ENCODE measurements at regions not wholly inside any gene's neighbourhood (a gene's known extent, or its start where the extent isn't known, plus 50 kb on each side); places are given as distances from the start of the nearest gene placed in this dataset.

DNA sequence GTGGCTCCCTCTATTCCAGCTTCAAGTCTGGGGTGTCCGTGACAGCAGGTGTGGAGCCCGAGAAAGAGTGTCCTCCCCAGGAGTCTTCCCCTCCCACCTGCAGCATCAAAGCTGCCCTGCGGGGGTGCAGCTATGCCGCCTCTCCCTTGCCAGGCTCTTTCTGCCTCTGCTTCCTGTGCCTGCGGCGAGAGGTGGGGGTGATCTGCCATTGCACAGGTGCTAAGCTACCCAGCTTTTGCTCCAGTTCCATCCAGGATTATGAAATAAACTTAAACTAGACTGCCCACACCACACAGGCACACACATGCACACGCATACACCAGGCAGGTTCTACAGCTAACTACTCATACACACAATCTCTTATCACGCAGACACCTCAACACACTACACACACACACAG lies 104.7 kb upstream of the CLDN10 start:
- no peak for DNase-seq (ENCODE audit: low spot score)

DNA sequence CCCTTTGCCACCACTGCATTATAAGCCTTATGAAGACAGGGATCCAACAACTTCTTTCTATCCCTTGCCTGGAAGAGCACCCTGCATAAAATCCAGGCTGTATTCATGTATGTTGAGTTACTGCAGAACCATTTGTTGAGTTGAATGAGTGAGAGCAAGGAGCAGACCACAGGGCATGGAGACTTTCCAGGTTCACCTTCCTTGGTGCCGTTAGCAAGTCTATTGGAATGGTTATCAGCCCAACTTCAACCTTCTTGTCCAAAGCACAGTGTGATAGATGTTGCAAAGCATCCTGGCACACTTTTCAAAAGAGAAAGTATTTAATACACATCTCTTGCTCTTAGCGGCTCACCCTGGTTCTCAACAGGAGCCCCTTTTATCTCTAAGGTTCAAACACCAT lies 100.9 kb upstream of the CLDN10 start:
- DNase-seq (ENCODE audit: low spot score): no peak

DNA sequence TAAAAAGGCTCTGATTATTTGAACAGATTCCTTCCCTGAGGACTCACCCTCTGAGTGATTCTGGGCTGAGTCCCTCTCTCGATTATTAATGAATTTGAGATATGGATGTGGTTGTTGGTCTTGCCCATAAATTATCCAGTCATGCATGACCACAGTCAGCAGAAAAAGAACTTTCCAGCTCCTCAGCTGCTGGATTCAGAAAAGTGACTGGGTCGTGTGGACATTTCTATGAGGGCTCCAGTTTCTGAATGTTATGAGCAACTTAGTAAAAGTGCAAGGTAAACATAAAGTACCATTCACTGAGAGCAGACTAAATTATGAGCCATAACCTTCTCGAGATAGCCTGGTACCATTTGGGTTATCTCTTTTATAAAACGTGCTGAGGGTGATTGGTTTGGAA lies 100.1 kb upstream of the CLDN10 start:
- DNase-seq (ENCODE audit: low spot score): no peak

DNA sequence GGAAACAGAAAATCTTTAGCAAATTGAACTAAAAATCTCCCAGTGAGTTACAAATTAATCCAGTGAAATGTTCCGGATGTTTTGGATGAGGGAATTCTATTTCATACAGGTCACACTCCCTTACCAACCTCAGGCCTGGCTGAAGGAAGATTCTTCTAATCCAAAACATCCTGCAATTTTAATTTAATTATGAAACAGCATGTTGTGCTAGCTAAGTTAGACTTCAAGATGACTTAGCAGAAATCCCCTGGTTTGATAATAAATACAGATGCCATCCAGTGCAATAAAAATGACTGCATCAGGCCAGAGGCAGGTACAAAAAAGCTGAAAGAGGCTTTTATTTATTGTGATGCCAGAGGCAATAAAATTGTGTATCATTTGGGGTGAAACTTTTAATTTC lies 96.7 kb upstream of the CLDN10 start:
- no peak for DNase-seq (ENCODE audit: low spot score)

DNA sequence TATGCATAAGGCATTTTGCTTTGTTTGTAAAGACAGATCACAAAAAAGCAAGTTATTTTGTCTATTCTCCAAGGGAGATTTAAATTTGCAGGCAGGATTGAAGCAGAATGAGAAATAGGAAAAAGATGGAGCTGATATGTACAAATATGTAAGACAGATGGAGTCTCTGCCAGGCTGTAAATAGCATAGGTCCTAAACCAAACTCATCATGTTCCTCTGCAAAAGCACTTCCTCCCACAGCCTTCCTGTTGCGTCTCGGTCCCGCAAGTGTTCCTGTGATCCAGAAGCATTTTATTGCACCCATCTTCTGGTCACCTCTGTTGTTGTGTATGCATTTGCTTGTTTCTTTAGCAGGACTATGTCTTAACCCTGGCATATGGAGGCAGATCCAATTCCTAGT lies 95.7 kb upstream of the CLDN10 start:
- DNase-seq (ENCODE audit: low spot score): no peak

DNA sequence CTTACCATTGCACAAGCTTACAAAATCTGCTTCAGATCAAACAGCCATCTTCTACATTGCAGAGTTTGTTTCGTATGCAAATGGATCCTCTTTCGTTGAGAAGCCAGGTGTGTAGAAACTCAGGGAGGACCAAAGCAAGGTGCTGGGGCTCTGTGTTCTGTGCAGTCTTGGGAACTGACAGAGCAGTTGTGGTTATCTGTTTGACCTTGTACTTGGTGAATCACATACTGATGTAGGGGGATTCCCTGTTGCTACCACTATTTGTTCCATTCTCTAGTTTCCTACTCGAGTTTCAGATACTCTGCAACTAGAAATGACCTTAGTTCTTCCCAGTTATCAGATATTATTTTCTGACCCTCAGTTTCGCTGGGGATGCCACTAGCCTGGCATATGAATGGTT lies 95.2 kb upstream of the CLDN10 start:
- no peak for DNase-seq (ENCODE audit: low spot score)

DNA sequence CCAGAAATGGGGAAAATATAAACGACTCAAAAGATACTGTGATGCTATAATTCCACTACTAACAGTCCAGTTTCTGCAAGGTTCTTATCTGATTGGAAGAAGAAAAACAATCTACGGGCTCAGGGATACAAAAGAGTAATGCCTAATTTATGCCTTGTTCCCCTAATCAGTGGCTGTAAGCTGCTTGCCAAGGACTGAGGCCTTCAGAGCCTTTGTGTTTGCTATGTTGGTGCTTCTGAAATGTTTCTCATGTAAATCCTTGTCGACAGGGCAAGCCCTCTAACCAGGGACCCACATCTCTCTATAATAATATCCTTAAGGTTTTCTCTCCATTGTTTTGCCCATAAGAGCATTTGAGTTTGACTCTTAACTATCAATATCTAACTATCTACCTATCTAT lies 89.7 kb upstream of the CLDN10 start:
- DNase-seq (ENCODE audit: low spot score): no peak

DNA sequence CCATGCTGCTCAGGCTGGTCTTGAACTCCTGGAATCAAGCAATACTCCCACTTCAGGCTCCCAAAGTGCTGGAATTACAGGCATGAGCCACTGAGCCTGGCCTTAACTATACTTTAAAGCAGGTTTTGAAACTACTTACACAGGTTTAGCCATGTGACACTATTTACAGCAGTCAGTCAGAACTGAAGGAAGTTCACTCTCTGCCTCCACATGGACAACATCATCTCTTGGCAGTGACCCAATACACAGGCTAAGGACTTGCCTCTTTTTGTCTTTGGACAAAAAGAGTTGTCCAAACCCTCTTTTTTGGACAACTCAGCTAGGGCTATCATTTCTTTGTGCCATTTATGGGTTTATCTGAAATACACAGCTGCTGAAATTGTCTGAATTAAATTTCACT lies 89.0 kb upstream of the CLDN10 start:
- DNase-seq (ENCODE audit: low spot score): no peak

DNA sequence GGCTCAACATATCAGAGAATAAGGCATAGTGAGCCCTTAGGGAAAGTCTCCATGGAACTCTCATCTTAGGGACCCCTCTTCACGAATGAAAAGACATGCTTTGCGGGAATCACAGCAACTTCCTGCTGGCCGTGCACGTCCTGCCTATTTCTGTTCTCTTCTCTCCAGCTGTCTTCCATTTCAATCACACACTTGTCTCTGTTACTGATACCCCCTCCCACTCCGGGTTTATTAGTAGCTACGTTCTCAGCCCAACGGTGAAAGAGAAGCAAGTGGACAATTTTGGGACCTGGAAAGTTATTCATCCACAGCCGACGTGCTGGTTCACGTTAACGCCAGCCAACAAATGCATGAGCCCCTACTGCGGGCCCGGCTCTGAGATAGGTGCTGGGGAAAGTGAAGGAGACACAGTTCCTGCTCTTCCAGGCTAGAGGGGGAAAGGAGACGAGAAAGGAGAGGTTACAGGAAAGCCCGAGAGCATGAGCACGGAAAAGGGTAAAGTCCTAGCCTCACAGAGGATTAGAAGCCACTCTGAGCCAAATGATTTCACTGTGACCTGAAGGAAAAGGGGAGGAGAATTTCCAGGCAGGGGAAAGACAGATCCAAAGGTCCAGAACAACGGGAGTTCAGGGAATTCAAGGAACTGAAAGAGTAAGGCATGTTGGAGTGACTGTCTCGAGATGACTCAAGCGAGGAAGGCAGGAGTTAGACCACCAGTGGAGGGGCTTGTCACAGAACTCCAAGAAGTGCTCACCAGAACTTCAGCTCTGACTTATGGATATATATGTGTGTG lies 81.8 kb upstream of the CLDN10 start:
- no peak for DNase-seq (ENCODE audit: low spot score)

DNA sequence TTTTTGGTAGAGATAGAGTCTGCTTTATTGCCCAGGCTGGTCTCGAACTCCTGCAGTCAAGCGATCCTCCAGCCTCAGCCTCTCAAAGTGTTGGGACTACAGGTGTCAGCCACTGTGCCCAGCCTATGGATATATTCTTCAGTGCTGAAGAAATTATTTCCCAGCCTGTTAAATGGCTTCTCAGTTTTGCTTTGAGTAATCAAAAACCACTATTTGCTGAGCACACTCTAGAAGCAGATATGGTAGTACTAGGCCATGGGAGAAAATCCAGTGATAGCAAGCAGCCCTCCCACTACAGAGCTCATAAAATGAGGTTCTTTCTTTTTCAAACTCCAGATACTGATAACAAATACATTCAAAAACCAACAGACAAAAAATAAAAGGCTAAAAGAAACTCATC lies 80.6 kb upstream of the CLDN10 start:
- no peak for DNase-seq (ENCODE audit: low spot score)

DNA sequence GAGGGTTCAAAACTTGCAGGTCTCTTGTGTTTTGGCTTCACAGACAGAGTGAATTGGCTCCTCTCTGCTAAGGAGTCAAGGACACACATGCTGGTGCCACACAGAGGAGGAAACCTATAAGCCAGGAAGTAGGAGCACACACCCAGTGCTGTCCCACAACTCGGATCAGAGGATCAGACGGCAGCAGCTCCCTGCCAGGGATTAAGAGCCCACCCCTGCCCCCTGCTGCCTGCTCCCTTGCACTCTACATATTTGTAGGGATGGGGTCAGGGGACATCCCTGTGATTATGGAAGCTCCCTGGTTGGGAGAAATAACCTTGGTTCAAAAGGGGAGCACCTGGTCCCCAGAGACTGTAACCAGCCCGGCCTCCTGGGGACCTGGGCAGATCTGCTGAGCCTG lies 77.5 kb upstream of the CLDN10 start:
- no peak for DNase-seq (ENCODE audit: low spot score)

DNA sequence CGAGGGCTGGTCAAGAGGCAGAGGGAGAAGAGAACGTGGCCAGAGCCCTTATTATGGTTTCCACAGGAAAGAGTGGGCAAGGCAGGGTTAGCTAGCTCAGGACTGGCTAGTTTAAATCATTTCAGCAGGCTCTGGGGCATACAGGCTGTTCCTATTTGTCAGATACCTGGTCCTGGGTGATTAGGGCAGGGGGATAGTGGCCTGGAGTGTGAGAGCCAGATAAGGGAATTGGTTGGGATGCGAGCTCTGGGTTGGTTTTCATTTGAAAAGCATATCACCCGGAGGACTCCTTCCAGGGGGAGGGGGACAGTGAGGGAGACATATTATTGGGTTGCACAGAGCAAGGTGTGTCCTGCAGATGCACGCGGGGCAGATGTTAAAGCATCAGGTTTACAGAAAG lies 75.3 kb upstream of the CLDN10 start:
- no peak for DNase-seq (ENCODE audit: low spot score)

DNA sequence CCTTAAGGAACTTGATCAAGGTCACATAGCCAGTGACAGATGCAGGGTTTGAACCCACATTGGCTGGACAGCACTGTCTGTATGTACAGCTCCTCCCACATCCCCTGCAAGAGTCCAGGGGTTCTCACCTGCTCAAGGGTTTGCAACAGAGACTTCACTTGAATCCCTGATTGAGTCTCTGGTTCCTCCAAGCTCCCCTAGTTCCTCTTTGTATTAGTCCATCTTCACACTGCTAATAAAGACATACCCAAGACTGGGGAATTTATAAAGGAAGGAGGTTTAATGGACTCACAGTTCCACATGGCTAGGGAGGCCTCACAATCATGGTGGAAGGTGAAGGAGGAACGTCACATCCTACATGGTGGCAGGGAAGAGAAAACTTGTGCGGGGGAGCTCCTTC lies 72.8 kb upstream of the CLDN10 start:
- DNase-seq (ENCODE audit: low spot score): no peak

DNA sequence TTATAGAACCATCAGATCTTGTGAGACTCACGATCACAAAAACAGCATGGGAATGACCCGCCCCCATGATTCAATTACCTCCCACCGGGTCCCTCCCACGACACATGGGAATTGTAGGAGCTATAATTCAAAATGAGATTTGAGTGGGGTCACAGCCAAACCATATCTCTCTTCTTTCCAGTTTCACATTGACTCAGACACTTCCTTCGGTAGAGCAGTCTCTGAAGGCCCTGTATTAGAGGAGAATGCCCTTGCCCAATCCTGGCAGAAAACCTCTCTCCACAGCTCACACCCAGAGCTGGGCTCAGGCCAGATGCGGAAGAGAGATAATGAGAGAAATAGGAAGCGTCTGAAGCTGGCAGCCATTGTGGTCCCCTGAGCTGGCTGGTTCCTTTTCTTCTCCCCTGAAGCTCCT lies 72.4 kb upstream of the CLDN10 start:
- no peak for DNase-seq (ENCODE audit: low spot score)

DNA sequence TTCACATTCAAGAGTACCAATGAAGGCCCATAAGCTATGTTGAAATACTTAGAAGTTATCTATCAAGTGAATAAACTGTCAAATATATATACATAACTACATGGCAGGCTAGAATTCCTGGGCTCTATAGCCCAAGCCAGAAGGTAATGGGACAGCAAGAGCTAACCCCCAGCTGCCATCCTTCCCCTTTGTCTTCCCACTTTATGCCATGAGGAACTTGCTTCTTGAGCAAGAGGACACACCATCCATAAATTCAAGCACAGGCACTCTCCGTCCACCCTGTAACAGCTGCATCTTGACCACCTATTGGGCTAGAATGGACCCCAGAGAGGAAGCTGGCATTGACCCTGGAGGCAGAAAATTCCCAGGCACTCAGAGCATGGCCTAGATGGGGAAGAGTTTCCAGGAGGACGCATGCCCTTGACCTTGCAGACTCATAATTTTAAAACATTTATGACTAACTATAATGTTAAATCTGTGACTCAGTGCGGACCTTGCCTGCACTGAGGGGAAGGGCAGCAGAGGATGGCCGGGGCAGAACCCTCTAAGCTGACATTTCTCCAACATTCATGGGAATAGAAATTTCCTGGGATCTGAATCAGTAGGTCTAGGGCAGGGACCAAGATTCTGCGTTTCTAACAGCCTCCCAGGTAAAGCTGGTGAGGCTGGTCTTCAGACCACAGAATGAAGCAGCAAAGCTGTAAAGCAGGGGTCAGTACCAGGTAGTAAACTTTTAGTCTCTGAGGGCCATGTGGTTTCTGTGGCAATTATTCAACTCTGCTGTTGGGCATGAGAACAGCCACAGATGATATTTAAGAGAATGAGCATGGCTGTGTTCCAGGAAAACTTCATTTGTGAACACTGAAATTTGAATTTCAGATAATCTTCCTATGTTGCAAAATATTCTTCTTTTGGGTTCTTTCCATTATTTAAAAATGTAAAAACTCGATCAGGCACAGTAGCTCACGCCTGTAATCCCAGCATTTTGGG lies 71.4 kb upstream of the CLDN10 start:
- DNase-seq (ENCODE audit: low spot score): no peak

DNA sequence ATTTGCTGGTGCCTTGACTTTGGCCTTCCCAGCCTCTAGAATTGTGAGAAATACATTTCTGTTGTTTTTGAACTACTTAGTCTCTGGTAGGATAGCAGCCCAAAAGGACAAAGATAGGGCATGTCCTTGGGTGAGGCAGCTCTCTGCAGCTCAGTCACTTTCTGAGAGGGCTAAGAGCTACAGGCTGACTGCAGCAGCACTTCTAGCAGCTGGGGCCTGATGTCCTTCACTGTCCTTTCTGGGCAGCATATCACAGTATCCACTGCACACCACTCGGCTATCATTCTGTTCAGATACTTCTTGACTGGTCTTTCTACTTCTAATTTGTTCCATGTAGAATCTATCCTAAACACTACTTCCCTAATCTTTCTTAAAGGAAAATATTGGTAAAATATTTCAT lies 68.5 kb upstream of the CLDN10 start:
- DNase-seq (ENCODE audit: low spot score): no peak

DNA sequence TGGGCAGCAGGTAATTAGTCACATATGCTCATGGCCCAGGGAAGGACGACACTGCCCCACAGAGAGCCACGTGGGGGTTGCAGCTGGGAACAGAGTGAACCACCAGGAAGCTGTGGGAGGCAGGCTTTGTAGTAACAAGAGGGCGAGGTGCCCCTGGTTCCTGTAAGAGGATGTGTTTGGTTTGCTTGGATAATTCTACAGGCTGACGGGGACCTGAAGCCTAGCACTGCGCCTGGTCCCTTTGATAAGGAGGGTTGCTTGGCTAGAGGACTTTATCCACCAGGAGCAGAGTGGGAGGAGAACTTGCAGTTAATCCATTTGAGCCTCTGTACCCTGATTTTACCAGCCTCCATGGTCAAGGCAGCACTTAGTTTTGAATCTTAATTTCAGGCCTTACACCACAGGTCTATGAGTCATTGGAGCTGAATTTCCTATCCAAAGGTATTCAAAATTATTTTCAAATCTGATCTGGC lies 67.4 kb upstream of the CLDN10 start:
- DNase-seq (ENCODE audit: low spot score): no peak

DNA sequence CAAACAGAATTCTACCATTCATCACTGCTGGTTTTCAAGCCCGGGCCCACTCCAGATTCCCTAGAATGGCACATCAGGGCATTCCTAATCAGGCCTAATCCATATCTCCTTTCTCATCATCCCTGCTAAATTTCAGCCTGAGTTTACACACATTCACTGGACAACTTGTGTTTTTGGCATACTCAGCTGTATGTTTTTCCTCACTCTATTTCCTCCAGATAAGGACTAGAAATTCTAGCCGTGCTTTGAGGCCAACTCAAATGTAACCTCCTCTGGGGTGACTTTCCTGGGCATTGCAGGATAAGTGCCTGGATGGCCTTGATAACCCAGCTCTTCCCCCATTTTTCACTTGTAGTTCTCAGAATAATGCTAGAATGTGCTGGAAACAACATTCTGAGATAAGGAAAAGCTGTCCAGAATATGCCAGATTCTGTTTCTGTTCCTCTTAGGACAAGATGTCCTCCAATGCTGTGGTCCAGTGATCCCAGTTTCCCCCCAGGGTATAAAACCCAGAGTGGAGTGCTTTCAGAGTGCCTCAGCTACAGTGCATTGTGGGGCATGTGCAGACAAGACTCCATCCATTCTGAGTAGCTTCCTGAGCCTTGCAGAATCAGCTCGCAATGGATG lies 66.9 kb upstream of the CLDN10 start:
- no peak for DNase-seq (ENCODE audit: low spot score)

DNA sequence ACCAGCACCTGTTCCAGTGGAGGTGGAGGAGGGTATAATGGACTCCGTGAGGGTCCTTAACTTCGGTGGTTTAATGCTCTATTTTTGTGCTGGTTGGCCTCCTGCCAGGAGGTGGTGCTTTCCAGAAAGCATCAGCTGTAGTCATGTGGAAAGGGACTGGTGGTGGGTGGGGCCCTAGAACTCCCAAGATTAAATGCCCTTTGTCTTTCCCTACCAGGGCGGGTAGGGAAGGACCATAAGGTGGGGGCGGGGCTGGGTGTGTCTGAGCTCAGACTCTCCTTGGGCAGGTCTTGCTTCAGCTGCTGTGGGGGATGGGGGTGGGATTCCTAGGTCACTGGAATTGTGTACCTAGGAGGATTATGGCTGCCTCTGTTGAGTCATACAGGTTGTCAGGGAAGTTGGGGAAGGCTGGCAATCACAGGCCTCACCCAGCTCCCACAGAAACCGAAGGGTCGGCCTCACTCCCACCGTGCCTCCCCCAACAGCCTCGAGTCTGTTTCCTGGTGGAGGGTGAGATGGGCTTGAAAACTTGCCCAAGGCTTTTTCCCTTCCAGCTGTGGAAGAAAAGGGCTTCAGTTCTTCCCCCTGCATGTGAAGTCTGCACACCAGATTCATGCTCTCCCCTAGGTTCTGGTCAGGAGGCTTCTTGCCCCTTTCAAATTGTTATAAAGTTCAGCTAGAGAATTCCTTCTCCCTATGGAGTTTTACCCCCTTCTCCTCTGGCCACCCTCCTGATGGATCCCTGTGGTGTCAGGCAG lies 60.3 kb upstream of the CLDN10 start:
- DNase-seq (ENCODE audit: low spot score): no peak

DNA sequence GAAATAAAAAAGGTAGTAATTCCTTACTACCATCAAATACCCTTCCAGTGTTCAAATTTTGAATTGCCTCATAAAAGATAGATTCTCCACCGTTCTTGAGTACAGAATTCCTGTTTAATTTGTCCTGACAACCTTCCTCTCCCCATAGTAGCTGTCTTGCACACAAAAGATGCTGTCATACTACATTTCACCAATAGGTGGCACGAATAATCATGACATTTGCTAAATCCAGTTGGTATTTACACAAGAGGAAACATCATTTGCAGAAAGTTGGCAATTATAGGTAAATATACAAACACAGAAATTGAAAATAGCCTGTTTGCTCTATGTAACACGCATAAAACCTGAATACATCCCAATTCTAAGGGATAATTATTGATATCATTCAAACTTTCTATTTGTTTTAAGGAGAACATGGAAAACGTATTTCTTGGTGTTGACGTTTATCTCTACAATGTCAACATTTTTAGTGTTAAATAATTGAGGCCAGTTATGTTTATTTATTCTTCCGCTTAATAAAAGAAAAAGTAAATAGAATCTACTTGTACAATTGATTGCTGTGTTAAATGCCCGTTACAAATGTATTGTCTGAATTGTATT lies 58.3 kb upstream of the CLDN10 start:
- DNase-seq (ENCODE audit: low spot score): peak; percentile 48

DNA sequence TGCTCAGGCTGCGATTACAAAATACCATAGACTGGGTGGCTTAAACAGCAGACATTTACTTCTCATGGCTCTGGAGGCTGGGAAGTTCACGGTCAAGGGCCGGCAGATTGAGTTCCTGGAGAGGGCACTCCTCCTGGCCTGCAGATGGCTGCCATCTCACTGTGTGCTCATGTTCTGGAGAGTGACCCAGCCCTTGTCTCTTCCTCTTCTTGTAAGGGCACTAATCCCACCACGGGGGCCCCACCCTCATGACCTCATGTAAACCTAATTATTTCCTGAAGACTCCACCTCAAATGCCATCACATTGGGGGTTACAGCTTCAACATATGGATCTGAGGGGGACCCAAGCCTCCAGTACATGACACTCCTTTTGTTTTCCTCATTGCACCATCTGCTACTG lies 56.0 kb upstream of the CLDN10 start:
- DNase-seq (ENCODE audit: low spot score): no peak

Data from cerebellar cortex (tissue), 1 donor.